ENCODE measurements at regions not wholly inside any gene's neighbourhood (a gene's known extent, or its start where the extent isn't known, plus 50 kb on each side); places are given as distances from the start of the nearest gene placed in this dataset.

DNA sequence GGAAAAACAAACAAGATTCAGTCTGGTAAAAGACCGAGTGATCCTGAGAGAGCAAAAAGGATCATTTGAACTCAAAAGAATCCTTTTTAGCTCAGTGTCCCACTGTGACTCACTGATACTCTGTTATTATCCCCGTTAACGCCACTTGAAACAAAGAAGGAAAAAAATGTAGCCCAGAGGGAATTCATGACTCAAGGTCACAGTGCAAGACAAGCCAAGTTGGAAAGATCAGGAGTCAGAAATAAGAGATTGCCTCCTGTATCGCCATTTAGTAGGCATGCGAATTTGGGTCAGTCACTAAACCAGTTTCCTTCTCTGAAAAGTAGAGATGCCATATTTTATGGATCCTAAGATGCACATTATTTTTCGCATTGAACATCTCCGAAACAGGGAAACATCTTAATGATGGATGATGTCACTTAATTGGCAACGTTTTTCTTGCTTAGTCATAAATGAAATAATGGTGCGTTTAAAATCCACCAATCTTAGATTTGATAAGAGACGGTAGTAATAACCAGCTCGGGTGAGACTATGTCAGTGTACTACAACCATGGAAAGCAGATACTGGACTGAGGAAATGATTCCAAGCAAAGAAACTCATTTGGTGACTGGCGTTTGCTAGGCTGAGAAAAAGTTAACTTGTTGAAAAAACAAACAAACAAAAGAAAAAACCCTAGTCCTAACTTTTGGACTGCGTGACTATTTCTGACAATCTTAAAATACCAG, 502.0 kb upstream of the CELF2 start:
- no peak for DNase-seq (ENCODE audit: low spot score)

DNA sequence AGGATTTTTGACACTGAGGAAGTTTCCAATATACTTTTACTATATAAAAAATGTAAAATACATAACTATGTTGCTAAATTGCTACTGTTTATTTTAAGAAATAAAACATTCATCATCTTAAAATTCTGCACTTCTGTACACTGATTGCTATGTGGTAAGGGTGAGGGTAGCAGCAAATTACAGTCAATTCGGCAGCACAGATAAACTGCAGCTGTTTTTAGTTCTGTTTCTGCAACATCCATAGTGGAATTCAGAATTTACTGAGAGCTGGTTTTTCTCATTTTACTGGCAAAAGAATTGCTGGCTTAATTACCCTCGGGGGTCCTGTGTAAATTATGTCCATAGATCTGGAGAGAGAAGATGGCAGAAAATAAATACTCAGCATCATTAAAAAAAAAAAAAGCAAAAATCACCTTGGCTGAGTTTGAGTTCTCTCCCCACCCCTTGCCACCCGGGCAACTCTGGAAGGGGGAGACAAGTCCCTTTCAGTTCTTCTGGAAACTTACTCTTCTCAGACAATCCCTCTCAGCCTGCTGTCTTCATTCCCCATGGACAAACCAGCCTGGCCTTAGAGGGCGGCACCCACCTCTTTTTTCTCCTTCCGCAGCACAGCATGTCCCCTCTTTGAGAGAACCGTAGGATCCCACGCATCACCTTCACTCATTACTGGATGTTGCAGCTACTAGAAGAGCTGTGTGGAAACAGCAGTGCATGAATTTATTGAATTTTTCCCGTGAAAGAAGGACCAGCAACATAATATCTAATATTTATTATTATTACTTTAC, 501.1 kb upstream of the CELF2 start:
- no peak for DNase-seq (ENCODE audit: low spot score)

DNA sequence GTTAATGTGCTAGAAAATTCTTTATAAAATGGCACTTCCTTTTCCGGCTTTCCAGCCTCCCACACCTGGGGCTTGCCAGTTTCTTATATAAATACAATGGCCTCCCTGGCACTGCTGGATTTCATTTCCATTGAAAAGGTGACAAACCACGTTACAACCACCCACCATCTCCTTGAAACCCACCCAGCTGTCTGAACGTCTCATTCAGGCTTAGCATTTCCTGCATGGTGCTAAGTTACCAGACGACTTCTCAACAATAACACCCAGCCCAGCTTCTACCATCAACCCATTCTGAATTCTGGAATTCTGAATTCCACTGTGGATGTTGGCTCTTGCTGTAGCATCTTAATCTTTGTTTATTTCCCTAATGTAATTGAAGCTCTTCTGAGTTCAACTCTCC, 499.8 kb upstream of the CELF2 start:
- no peak for DNase-seq (ENCODE audit: low spot score)

DNA sequence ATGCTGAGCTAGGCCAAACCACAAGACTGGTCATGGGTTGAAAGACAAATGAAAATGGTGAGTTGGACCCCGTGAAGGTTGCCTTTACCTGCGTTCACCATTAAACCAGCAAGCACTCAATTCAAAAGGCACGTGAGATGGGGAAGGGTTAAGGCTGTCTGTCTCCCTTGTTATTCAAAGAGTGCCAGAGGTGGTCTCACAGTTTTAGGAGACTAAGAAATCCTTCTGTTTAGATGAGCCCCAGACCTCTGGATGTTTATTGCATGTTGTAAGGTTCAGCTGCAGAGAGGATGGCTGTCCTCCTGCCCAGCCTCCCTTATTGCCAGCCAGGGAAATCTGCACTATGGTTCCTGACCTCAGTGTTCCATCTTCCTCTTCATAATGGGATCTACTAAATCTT, 498.0 kb upstream of the CELF2 start:
- no peak for DNase-seq (ENCODE audit: low spot score)

DNA sequence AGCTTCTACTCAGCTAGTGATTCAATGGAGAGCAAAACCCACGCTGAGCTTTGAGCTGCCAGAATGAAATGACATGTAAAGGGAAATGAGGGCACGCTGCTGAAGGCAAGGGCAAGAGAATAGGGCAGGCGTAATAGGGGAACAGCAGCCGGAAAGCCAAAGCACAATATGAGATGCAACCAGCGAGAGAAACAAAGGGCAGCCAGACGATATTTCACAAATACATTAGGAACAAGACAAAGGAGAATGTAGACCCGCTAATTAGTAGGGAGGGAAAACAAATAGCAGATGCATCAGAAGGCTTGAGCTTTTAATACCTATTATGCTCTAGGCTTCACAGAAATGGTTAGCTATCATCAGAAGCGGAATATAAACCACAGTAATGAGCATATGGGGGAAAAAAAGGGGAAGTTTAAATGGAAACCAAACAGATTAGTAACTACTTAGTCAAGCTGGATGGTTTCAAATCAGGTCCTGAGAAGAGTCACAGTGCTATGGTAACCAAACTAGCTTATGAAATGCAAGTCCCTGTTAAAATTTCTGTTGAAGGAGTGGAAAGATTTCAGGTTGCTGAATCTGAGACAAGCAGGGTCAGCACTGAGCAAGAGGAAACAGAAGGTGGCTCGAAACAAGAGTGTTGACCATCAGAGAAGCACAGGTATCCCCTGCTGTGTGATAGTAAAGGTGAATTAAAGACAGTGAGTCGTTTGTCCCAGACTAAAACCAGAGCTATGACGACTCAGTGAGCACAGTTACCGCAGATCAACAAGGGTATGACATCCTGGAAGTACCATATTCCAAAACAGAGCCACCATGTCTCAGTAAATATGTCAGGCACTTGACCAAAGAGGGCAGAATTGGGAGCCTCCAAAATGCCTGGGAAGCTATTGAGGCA, 496.9 kb upstream of the CELF2 start:
- no peak for DNase-seq (ENCODE audit: low spot score)

DNA sequence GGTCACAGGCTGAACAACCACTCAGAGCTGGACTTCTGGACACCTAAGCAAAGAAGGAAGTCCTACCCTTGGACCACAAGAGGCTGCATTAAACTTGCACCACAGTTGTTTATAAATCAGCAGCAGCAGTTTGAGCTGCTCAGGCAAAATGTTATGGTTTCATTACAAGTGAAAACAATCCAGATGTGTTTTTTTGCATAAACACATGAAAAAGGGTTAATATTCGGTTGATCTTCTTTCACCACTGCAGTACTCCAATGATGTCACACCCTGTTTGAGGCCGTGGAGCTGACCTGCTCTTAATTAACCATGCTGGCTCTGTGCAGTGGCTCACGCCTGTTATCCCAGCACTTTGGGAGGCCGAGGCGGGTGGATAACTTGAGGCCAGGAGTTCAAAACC, 490.8 kb upstream of the CELF2 start:
- no peak for DNase-seq (ENCODE audit: low spot score)

DNA sequence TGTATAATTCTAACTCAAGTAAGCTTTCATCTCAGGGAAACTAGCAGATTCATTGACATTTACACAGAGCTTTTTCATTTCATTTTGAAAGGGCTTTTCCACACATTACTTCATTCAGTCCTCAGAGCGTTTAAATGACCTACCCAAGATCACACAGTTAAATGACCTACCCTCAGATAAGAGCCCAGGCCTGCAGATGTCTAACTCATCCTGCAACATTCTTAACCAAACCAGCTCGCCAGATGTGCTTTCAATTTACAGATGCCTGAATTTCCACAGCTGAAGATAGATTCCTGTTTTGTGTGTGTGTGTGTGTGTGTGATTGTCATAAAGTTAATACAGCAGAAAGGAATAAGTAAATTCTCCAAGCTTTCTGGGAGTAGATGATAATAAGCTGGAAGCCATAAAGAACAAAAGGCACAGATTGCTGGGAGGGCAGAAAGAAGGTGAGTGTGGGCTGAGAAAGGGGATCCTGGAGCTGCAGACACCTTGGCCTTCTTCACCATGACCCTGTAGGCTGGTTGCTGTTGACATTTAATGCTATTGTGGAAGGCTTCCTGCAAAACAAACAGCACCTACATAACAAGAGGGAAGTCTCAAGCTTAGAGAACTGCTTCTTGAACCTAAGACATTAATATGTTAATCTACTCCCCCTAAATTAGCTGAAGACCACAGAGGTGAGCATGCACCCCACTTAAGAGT, 489.7 kb upstream of the CELF2 start:
- DNase-seq (ENCODE audit: low spot score), result no peak

DNA sequence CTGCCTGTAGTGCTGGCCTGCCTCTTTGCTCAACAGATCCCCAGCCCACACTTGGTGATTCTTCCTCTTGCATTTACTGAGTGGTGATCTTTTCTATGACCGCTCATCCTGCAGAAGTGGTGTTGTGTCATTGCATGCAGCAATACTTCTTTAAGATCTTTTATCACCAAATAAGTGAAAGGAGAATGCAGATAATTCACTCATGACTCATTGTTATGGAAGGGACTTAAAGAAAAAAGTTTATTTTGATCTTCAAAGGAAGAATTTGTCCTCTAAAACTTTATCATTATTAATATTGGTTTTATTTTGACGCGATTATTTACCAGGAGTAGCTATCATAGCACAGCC, 489.1 kb upstream of the CELF2 start:
- no peak for DNase-seq (ENCODE audit: low spot score)

DNA sequence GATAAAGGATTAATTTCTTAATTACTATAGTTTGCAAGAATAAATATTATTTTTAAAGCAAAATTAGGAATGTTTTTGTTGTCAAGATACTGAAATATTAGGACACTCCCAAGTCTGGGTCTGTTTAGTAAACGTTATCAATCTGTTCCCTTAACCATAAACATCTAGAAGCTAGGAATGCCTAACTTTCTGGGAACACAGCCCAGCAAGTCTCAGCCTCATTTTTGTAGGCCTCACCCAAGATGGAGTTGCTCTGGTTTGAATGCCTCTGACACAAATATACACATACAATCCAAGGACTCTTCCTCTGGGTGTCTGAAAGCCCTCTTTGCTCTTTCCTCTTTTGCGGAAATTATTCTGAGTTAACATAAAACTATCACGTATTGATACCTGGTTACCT, 487.4 kb upstream of the CELF2 start:
- no peak for DNase-seq (ENCODE audit: low spot score)

DNA sequence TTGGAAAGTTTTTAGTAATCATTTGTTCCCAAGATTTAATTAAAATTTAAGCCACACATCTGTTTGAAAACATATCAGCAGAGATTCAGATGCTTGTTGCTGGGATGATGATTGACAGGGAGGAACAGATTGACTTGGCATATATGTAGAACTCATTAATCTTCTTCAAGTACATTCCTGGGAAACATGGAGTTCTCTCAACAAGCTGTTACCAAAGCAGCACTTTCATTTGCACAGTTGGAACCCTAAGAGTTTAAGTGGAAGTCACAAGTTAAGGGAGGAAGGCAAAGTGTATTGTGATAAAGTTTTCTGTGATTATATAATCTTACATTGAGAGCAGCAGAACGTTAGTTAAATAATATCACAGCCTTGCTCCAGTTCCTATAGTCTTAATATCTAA, 485.4 kb upstream of the CELF2 start:
- no peak for DNase-seq (ENCODE audit: low spot score)

DNA sequence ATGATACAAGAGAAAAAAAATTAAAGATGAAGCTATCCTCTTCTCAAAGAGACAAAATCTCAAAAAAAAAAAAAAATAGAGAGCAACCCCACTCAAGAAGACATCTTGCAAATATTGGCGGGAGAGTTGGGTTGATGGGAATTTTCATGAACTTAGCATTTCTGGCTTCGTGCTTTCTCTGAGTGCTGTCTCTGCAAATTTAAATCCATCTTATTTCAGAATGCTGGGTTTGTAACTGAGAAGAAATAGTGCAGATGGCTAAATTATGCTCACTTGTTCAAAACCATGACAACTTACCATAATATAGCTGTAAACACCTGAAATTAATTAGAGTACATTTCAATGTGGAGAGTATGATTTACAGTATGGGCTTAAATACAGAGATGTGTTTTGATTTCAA, 484.8 kb upstream of the CELF2 start:
- no peak for DNase-seq (ENCODE audit: low spot score)

DNA sequence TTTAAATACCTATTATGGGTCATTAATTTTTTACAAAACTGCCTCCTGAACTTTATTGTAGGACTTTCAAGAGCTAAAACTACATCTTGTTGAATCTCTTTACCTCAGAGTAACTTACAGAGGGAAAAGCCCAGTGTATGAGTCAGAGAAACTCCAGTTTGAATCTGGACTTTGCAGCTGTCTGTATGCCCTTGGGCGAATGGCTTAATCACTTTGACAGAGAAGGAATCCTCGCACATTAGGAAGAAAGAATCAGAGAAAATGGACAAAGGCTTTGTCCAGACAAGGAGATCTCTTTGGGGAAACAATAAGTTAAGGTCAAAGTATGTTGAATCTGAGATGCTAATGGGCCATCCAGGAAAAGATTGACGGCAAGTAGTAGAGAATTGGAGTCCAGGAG, 484.2 kb upstream of the CELF2 start:
- no peak for DNase-seq (ENCODE audit: low spot score)

DNA sequence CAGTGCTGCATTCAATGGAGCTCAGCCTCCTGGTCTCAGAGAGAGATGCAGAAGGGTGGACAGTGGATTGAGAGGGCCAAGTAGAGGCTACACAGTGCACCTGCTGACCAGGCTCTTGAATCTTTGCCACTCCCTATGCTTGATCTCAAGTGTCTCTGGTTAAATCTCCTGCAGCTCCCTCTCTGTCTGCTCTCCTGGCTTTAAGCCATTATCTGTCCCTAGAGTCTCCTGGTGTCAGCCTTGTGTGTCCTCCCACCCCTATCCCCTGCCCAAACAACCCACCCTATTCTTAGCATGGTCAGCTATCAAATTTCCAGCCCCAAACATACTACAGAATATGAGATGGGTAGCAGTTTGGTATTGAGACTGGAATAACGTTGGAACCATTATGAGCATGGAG, 479.3 kb upstream of the CELF2 start:
- no peak for DNase-seq (ENCODE audit: low spot score)

DNA sequence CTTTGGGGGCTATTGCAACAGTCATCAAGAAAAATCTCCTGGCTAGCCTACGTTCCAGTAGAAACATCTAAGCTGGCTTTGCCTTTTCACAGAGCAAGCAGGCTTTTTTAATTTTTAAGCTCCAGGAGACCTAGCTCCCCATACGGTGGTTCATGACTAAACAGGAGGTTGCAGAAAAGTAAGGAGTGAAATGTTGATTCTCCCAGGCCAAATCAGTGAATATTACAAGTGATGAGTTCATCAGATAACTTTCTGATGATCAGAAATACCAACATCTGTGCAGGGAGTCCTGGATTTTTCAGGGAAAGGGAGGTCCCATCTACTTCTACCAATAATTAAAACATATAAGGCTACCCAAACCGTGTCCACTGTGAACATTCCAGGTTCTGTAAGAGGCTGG, 477.3 kb upstream of the CELF2 start:
- DNase-seq (ENCODE audit: low spot score), result no peak

DNA sequence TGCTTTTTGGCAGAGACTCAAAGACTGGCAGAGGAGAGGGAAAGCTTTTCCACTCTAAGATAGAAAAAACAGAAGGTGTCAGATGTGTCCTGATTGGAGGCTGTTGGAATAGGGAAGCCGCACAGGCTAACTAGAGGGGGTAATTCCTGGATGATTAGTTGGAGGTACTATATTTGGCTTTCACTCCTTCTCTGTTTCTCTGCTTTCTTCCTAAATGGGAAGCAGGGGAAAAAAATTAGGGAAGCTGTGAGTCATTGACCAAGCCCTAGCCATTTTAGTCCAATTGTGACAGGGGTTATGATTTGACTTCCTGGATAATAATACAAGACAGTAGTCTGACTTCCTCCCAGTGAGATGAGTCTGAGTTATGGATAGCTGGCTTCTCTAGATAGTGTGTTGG, 475.2 kb upstream of the CELF2 start:
- no peak for DNase-seq (ENCODE audit: low spot score)

DNA sequence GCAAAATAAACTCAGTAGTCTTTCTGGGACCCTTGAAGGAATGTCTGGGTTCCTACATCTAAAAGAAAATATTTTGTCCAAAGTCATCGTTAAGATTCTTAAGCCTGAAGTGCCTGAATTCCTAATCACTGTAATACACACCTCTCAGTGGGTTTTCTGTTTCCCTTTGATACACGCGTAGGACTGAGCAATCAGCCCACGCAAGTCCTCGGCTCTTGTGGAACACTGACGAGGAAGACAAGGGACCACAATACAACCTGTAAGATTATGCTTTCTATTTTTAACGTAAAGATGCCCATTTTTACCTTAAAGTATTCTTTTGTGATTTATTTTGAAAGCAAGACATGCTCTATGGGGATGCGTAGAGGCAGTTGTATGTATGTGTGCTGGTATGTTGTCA, 472.8 kb upstream of the CELF2 start:
- DNase-seq (ENCODE audit: low spot score), result no peak

DNA sequence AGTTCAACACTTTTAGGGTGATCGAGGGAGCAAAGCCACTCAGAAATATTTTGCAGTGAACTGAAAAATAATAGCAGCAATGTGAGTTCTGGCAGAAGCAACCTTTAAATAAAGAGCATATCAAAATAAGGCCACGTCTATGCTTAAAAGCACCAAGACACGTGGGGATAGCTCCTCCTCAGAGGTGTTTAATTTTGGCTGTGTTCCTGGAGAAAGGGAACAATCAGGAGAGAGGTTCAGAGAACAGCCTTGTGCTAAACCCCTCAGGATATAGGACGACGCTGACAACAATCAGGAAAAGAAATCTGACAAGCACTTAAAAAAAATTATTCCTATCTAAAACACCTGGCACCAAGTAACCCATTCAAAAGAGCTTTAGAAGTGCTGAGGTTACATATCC, 471.9 kb upstream of the CELF2 start:
- no peak for DNase-seq (ENCODE audit: low spot score)

DNA sequence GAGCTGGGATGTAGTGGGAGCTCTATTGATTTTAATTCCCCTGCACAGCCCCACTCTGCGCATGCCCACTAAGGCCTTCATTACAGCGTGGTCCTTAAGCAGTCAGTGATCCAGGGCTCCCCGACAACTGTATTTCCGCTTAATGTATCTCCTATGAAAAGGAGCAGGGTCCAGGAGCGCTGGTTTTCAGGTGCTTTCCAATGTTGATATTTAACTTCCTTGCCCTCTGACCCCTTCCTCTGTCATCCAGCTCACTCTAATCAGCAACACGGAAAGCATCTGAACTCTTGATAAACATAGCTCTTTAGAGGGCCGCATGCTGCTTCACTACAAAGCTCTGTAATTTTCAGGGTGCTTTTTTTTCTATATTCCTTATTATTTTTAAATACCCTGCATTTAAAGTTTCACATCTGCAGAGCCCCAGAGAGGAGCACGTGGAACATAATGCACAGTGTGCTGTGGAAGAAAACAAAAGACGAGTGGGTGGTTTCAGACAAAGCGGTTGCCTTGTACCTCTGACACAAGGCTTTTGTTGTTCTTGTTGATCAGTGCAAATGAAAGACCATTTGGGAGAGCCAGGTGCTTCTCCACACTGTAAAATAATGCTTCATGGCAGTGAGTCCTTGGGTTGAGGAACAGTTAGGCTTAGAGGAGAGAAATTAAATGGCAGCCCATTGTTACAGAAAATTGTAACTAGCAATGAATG, 465.9 kb upstream of the CELF2 start:
- no peak for DNase-seq (ENCODE audit: low spot score)

DNA sequence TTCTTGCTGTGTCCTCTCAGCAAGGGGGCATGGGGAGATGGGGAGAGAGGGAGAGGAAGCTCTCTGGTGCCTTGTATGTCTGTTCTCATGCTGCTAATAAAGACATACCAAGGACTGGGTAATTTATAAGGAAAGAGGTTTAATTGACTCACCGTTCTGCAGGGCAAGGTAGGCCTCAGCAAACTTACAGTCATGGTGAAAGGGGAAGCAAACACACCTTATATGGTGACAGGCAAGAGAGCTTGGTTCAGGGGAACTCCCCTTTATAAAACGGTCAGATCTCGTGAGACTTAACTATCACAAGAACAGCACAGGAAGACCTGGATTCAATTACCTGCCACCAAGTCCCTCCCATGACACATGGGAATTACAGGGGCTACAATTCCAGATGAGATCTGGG, 464.7 kb upstream of the CELF2 start:
- no peak for DNase-seq (ENCODE audit: low spot score)

DNA sequence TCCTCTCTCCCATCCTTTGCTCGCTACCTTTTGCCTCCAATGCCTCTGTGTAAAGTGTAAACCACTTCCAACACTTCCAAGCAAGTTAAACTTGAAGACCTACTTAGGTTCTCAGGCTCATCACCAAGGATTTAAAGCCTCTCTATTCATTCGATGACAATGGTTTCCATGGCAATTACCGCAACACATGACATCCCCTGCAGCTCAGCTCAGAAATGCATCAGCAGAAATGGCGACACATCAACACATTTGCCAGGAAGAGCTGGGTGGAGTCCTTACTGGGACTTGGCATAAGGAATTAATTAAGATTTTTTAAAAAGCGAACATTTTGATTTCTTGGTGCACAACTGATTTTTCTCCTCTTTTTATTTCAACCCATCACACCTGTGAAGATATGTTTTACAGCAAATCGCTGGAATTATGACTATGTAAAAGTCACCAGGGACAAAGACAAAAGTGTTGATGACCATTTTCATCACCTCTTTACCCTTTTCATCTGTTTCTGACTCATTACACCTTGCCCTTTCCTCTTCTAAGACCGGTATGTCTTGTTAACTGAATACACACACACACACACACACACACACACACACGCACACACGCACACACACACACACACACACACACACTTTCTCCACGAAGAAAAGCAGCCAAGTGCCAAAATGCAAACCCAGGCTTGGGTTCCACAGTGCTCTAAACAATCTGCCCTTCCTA, 453.4 kb upstream of the CELF2 start:
- no peak for DNase-seq (ENCODE audit: low spot score)

DNA sequence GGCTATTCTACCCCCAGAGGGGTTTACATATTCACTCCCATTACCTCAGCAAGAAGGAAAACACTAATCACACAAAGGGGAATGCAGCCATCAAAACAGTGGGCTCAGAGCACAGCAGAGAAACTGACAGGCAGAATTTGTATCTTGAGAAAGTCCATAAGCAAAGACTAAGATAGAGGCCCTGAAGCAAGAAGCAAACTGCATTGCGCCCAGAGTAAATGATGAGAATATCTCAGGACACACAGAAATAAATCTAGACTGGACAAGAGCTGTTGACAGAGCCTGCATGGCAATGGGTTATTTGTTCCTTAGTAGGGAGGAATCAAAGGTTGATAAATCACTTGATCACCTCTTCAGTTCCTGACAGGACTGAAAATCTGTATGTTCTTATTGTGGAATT, 440.7 kb upstream of the CELF2 start:
- DNase-seq (ENCODE audit: low spot score), result no peak
